Testis (tissue), 2 donors: ENCODE measurements at regions not wholly inside any gene's neighbourhood (a gene's known extent, or its start where the extent isn't known, plus 50 kb on each side); places are given as distances from the start of the nearest gene placed in this dataset.
"Not testable (repeated sequence)": the region's sequence is repeated elsewhere in the genome, so short reads cannot be mapped to it uniquely, and the experiment has no call there.

Experiments
- DNase-seq: peaks from one replicate; pipeline ENCODE4 v3.0.0-alpha.2; 2019
- H3K27ac ChIP-seq, 2 donors: fragments of 200-600 bp; sonication (generic); one replicate each; pipeline ENCODE4 v1.5.1; 2019
- H3K27me3 ChIP-seq: fragments of 200-600 bp; sonication (generic); one replicate; pipeline ENCODE4 v1.5.1; 2019
- H3K36me3 ChIP-seq: fragments of 200-600 bp; sonication (generic); one replicate; pipeline ENCODE4 v1.5.1; 2017; ENCODE audit warnings: low read depth; ENCODE audit errors: missing control alignments
- H3K4me1 ChIP-seq: fragments of 200-600 bp; sonication (generic); one replicate; pipeline ENCODE4 v1.5.1; 2019
- H3K4me3 ChIP-seq, 2 donors: fragments of 200-600 bp; sonication (generic); one replicate each; pipeline ENCODE4 v1.5.1; 2017 to 2019
- H3K9me3 ChIP-seq: fragments of 200-600 bp; sonication (generic); one replicate; pipeline ENCODE4 v1.5.1; 2017
- CTCF ChIP-seq, 3 experiments: fragments of 450-650 bp in 2 of 3; fragments of 200-600 bp in 1 of 3; sonication (generic) in 1 of 3; IDR thresholded peaks; one replicate each; pipeline ENCODE4 v1.5.1; 2016 to 2019; ENCODE audit warnings: antibody characterized with exemption in 3 of 3, mild to moderate bottlenecking in 2 of 3, moderate library complexity in 1 of 3
- POLR2A ChIP-seq: fragments of 450-650 bp; IDR thresholded peaks from one replicate; pipeline ENCODE4 v1.6.1; 2017; ENCODE audit warnings: antibody characterized with exemption, mild to moderate bottlenecking, moderate library complexity
- whole genome bisulfite sequencing, 2 donors: methylation state at CpG; one replicate each; pipeline ENCODE4 v1.1.5; 2018; 5-methylcytosine and 5-hydroxymethylcytosine counted together
- intact Hi-C: fragments of 100-400 bp; cut with DNase I; formaldehyde crosslinking; loops from one replicate; pipeline ENCODE4 v1.15.1; 2023; ENCODE audit warnings: low total_unique reads

- no peaks in the 10 kb centered on the region for H3K36me3 ChIP-seq
- 81 to 89% methylated on average over 4 of the region's 4 CpGs for WGBS, 2 donors
- no peak overlapping the region for H3K4me3 ChIP-seq
- no peak for DNase-seq
- intact Hi-C loops = no loop called here
- no peaks in the 10 kb centered on the region for H3K27me3 ChIP-seq
- no peak for TF ChIP-seq POLR2A
- no peak for TF ChIP-seq CTCF (IDR thresholded peaks at IDR 0.05)
- no peak overlapping the region for H3K27ac ChIP-seq
- peaks cover 4% of the 10 kb centered on the region for H3K4me1 ChIP-seq
- H3K9me3 ChIP-seq = no peaks in the 10 kb centered on the region
Observed at GRCh38 chr2:37752766-37753165, 81.3 kb upstream of the CDC42EP3 start.

GRCh38 chr2:37753758-37754157 is 82.3 kb upstream of the CDC42EP3 start:
- no peaks in the 10 kb centered on the region for H3K27me3 ChIP-seq
- H3K9me3 ChIP-seq = no peaks in the 10 kb centered on the region
- H3K36me3 ChIP-seq = no peaks in the 10 kb centered on the region
- DNase-seq = no peak
- intact Hi-C loops = no loop called here
- H3K4me3 ChIP-seq = no peak overlapping the region
- no peak overlapping the region for H3K27ac ChIP-seq
- no peak for TF ChIP-seq POLR2A
- no peak for TF ChIP-seq CTCF (IDR thresholded peaks at IDR 0.05)
- WGBS, 2 donors = 91 to 92% methylated on average over 8 of the region's 8 CpGs
- H3K4me1 ChIP-seq = no peaks in the 10 kb centered on the region

GRCh38 chr2:37755961-37756559 is 84.6 kb upstream of the CDC42EP3 start:
- intact Hi-C loops, H3K27ac ChIP-seq, DNase-seq, H3K4me1 ChIP-seq, H3K9me3 ChIP-seq, H3K36me3 ChIP-seq, H3K4me3 ChIP-seq, H3K27me3 ChIP-seq: not testable (repeated sequence)
- WGBS, 2 donors = 96 to 97% methylated on average over 1 of the region's 1 CpG

GRCh38 chr2:37757456-37757855 is 86.0 kb upstream of the CDC42EP3 start:
- H3K27me3 ChIP-seq, H3K36me3 ChIP-seq, H3K4me3 ChIP-seq, intact Hi-C loops, DNase-seq, H3K4me1 ChIP-seq, H3K27ac ChIP-seq, H3K9me3 ChIP-seq: not testable (repeated sequence)

- 79 to 94% methylated on average over 1 of the region's 1 CpG for WGBS, 2 donors
- H3K9me3 ChIP-seq, H3K36me3 ChIP-seq, H3K4me1 ChIP-seq, DNase-seq, H3K27me3 ChIP-seq, H3K4me3 ChIP-seq, H3K27ac ChIP-seq, intact Hi-C loops: not testable (repeated sequence)
Observed at GRCh38 chr2:37758141-37758601, 86.7 kb upstream of the CDC42EP3 start.

GRCh38 chr2:37759989-37760388 is 88.5 kb upstream of the CDC42EP3 start:
- H3K36me3 ChIP-seq, H3K9me3 ChIP-seq, H3K27me3 ChIP-seq, intact Hi-C loops, H3K4me3 ChIP-seq, H3K27ac ChIP-seq, DNase-seq, H3K4me1 ChIP-seq: not testable (repeated sequence)
- 91 to 96% methylated on average over 1 of the region's 1 CpG for WGBS, 2 donors

GRCh38 chr2:37760471-37760870 is 89.0 kb upstream of the CDC42EP3 start:
- H3K27me3 ChIP-seq = no peaks in the 10 kb centered on the region
- intact Hi-C loops = no loop called here
- H3K4me1 ChIP-seq = peaks cover 4% of the 10 kb centered on the region
- DNase-seq = no peak
- 80 to 96% methylated on average over 6 of the region's 6 CpGs for WGBS, 2 donors
- H3K36me3 ChIP-seq = no peaks in the 10 kb centered on the region
- H3K27ac ChIP-seq = no peak overlapping the region
- no peak overlapping the region for H3K4me3 ChIP-seq
- TF ChIP-seq POLR2A (no peak), CTCF (IDR thresholded peaks at IDR 0.05) (no peak)
- no peaks in the 10 kb centered on the region for H3K9me3 ChIP-seq

GRCh38 chr2:37762281-37762680 is 90.8 kb upstream of the CDC42EP3 start:
- DNase-seq, H3K9me3 ChIP-seq, H3K4me3 ChIP-seq, H3K4me1 ChIP-seq, H3K36me3 ChIP-seq, H3K27me3 ChIP-seq, H3K27ac ChIP-seq, intact Hi-C loops: not testable (repeated sequence)
- 46 to 70% methylated on average over 2 of the region's 2 CpGs for WGBS, 2 donors
